Endothelial cell of umbilical vein (primary cell): ENCODE measurements at regions not wholly inside any gene's neighbourhood (a gene's known extent, or its start where the extent isn't known, plus 50 kb on each side); places are given as distances from the start of the nearest gene placed in this dataset.

Experiments used
- BruUV-seq: library from RNA; stranded (reverse); fragments of 400-500 nt; replicated peaks from 2 replicates; lab custom pipeline; 2021; lab: Mats Ljungman, UMichigan
- CTCF ChIA-PET: fragments of 300-600, 350-600 bp; sonication (Branson Sonifier 250); formaldehyde crosslinking; loops from one replicate; lab custom pipeline; 2021; ENCODE audit warnings: antibody characterized with exemption, inconsistent platforms; lab: Charles Lee
- POLR2A ChIA-PET: fragments of 300-600, 350-600 bp; sonication (Branson Sonifier 250); formaldehyde crosslinking; loops from one replicate; lab custom pipeline; 2021; ENCODE audit warnings: antibody characterized with exemption, inconsistent platforms; lab: Charles Lee
- DNase-seq: peaks from one replicate; pipeline ENCODE4 v3.0.0-alpha.2; 2011; ENCODE audit warnings: low read depth, low spot score
- FAIRE-seq: peaks from 2 replicates; lab custom pipeline; 2011; peaks lifted over from hg19 to GRCh38; lab: Jason Lieb, UNC
- H2AFZ ChIP-seq: 2 replicates; pipeline ENCODE4 v1.6.0; 2012; ENCODE audit warnings: low read depth, low read length, control low read depth, inconsistent platforms
- H3K27ac ChIP-seq: 2 replicates; pipeline ENCODE4 v1.5.1; 2011; ENCODE audit warnings: low read depth, mild to moderate bottlenecking, control low read depth, low read length, moderate library complexity; ENCODE audit not compliant: insufficient read depth
- H3K27me3 ChIP-seq, 2 experiments: 2 replicates each; pipeline versions ENCODE4 v1.6.0 to v1.6.1; 2011; ENCODE audit warnings: low read length in 2 of 2, mixed read lengths in 1 of 2; ENCODE audit not compliant: control insufficient read depth in 2 of 2, insufficient read depth in 2 of 2
- H3K36me3 ChIP-seq, 2 experiments: 2 replicates in 1 of 2; 3 replicates in 1 of 2; pipeline ENCODE4 v1.5.1; 2011; ENCODE audit warnings: low read length in 2 of 2, mild to moderate bottlenecking in 1 of 2, moderate library complexity in 1 of 2; ENCODE audit not compliant: control insufficient read depth in 2 of 2, insufficient read depth in 2 of 2; ENCODE audit errors: extremely low read depth in 1 of 2
- H3K4me1 ChIP-seq: 3 replicates; pipeline ENCODE4 v1.5.1; 2011; ENCODE audit warnings: mild to moderate bottlenecking, low read length; ENCODE audit not compliant: control insufficient read depth, insufficient read depth; ENCODE audit errors: extremely low read depth
- H3K4me2 ChIP-seq: 2 replicates; pipeline ENCODE4 v1.6.1; 2011; ENCODE audit warnings: low read length, control low read depth, mixed read lengths; ENCODE audit not compliant: insufficient read depth
- H3K4me3 ChIP-seq, 3 experiments: fragments of 200-600 bp in 1 of 3; sonication (generic), shearing (Covaris generic) in 1 of 3; replicated peaks in 1 of 3; 2 replicates each; pipeline ENCODE4 v1.5.1; 2011 to 2016; ENCODE audit warnings: control low read depth in 3 of 3, low read length in 3 of 3, mild to moderate bottlenecking in 2 of 3, inconsistent platforms in 1 of 3, low read depth in 1 of 3, moderate library complexity in 1 of 3; ENCODE audit not compliant: insufficient read depth in 1 of 3
- H3K79me2 ChIP-seq: 2 replicates; pipeline ENCODE4 v1.6.0; 2012; ENCODE audit warnings: low read length, inconsistent platforms; ENCODE audit not compliant: control insufficient read depth, insufficient read depth
- H3K9ac ChIP-seq: replicated peaks from 2 replicates; pipeline ENCODE3; 2011; ENCODE audit warnings: low read length, control low read depth; ENCODE audit not compliant: insufficient read depth; ENCODE audit errors: extremely low read depth
- H3K9me1 ChIP-seq: replicated peaks from 3 replicates; pipeline ENCODE4 v1.6.0; 2011; ENCODE audit warnings: mild to moderate bottlenecking, low read length; ENCODE audit not compliant: control insufficient read depth, insufficient read depth; ENCODE audit errors: extremely low read depth
- H3K9me3 ChIP-seq: replicated peaks from 2 replicates; pipeline ENCODE4 v1.5.1; 2012; ENCODE audit warnings: low read length, inconsistent platforms; ENCODE audit not compliant: control insufficient read depth, insufficient read depth
- H4K20me1 ChIP-seq: replicated peaks from 2 replicates; pipeline ENCODE3; 2011; ENCODE audit warnings: mild to moderate bottlenecking, low read length; ENCODE audit not compliant: control insufficient read depth, insufficient read depth; ENCODE audit errors: extremely low read depth
- CTCF ChIP-seq, 2 donors: IDR thresholded peaks; 1 replicate in 1 of 2; 2 replicates in 1 of 2; pipeline ENCODE4 v1.5.1; 2011; ENCODE audit warnings: low read length in 2 of 2, mild to moderate bottlenecking in 2 of 2, moderate library complexity in 2 of 2, control low read depth in 1 of 2, inconsistent platforms in 1 of 2, low read depth in 1 of 2; ENCODE audit not compliant: insufficient read depth in 1 of 2; ENCODE audit errors: extremely low read depth in 1 of 2
- EZH2 ChIP-seq: IDR thresholded peaks from 2 replicates; pipeline ENCODE4 v1.6.1; 2012; ENCODE audit warnings: borderline replicate concordance, low read depth, mild to moderate bottlenecking, moderate library complexity, low read length, inconsistent platforms; ENCODE audit not compliant: severe bottlenecking
- FOS ChIP-seq: IDR thresholded peaks from 2 replicates; pipeline ENCODE4 v1.6.1; 2011; ENCODE audit warnings: mild to moderate bottlenecking, low read length, moderate library complexity, borderline replicate concordance; ENCODE audit not compliant: insufficient read depth
- GATA2 ChIP-seq: IDR thresholded peaks from 2 replicates; pipeline ENCODE4 v1.7.0; 2011; ENCODE audit warnings: low read depth, mild to moderate bottlenecking, moderate library complexity, mixed read lengths, low read length; ENCODE audit not compliant: insufficient read length, insufficient read depth
- JUN ChIP-seq: IDR thresholded peaks from 2 replicates; pipeline ENCODE4 v1.6.1; 2011; ENCODE audit warnings: borderline replicate concordance, low read depth; ENCODE audit not compliant: insufficient read length, insufficient read depth
- MAX ChIP-seq: IDR thresholded peaks from 2 replicates; pipeline ENCODE4 v1.6.1; 2011; ENCODE audit not compliant: insufficient read depth, insufficient read length
- MYC ChIP-seq: IDR thresholded peaks from one replicate; pipeline ENCODE4 v1.6.1; 2011; ENCODE audit warnings: mild to moderate bottlenecking, low read depth, low read length
- POLR2A ChIP-seq: IDR thresholded peaks from 2 replicates; pipeline ENCODE4 v1.6.1; 2012; ENCODE audit warnings: low read depth, mild to moderate bottlenecking, control low read depth, low read length
- POLR2AphosphoS5 ChIP-seq: IDR thresholded peaks from 2 replicates; pipeline ENCODE4 v1.6.1; 2012; ENCODE audit warnings: low read depth, mild to moderate bottlenecking, control low read depth, low read length, moderate library complexity; ENCODE audit not compliant: insufficient read depth
- dilution Hi-C: fragments of 300-500 bp; cut with MboI; formaldehyde crosslinking; loops from one replicate; pipeline ENCODE4 v1.15.0; 2019; ENCODE audit warnings: low sequenced_read_pairs; ENCODE audit not compliant: extremely low pct_ligation_motif_present
- intact Hi-C: fragments of 100-400 bp; cut with micrococcal nuclease; formaldehyde crosslinking; loops from one replicate; pipeline ENCODE4 v1.10.0; 2022

GRCh38 chr5:121025671-121026070, 561.6 kb downstream of the PRR16 start:
- Histone ChIP-seq H3K4me3 (no peak overlapping the region), H3K79me2 (no peaks in the 10 kb centered on the region), H3K9ac (no peak overlapping the region), H2AFZ (no peak overlapping the region), H3K36me3 (no peaks in the 10 kb centered on the region), H3K27ac (no peak overlapping the region), H3K27me3 (no peaks in the 10 kb centered on the region), H3K4me2 (no peak overlapping the region), H3K9me1 (no peaks in the 10 kb centered on the region), H3K9me3 (no peaks in the 10 kb centered on the region), H4K20me1 (no peaks in the 10 kb centered on the region), H3K4me1 (no peaks in the 10 kb centered on the region)
- no peak for TF ChIP-seq FOS
- TF ChIP-seq POLR2AphosphoS5: no peak
- TF ChIP-seq CTCF (IDR thresholded peaks at IDR 0.05; ENCODE audit: extremely low read depth in 1 of 2, insufficient read depth in 1 of 2, low read depth in 1 of 2, low read length in 2 of 2): no peak
- no peak for TF ChIP-seq JUN
- no peak for TF ChIP-seq EZH2
- TF ChIP-seq POLR2A: no peak
- no peak for TF ChIP-seq GATA2
- TF ChIP-seq MAX: no peak
- TF ChIP-seq MYC: no peak
- intact Hi-C loops: no loop called here
- no TSS peak for BruUV-seq
- no peak for FAIRE-seq
- ChIA-PET POLR2A (no interaction called here), CTCF (interaction anchor here (1.4 kb wide), 1 partner anchor 9 kb away, joined by 3 read pairs; no protein-coding TSS in a partner anchor)
- dilution Hi-C loops: no loop called here
- no peak for DNase-seq
